ENCODE measurements at regions not wholly inside any gene's neighbourhood (a gene's known extent, or its start where the extent isn't known, plus 50 kb on each side); places are given as distances from the start of the nearest gene placed in this dataset.

- Histone ChIP-seq H3K36me3 (no peaks in the 10 kb centered on the region), H3K4me3 (ENCODE audit: low read depth, low read length) (no peak overlapping the region), H3K9me3 (ENCODE audit: severe bottlenecking) (no peaks in the 10 kb centered on the region), H3K27me3 (ENCODE audit: insufficient read depth, low read depth, severe bottlenecking) (no peaks in the 10 kb centered on the region), H3K27ac (no peak overlapping the region)
- DNase-seq = no peak
- no peak for TF ChIP-seq CTCF (IDR thresholded peaks at IDR 0.05; ENCODE audit: low read depth, low read length)
Observed at GRCh38 chr16:86241681-86242080, 268.6 kb upstream of the FOXF1 start.

GRCh38 chr16:86242244-86243122, 267.8 kb upstream of the FOXF1 start:
- H3K27me3 ChIP-seq (ENCODE audit: insufficient read depth, low read depth, severe bottlenecking) = no peaks in the 10 kb centered on the region
- no peak for DNase-seq
- no peak overlapping the region for H3K27ac ChIP-seq
- no peak overlapping the region for H3K4me3 ChIP-seq (ENCODE audit: low read depth, low read length)
- no peaks in the 10 kb centered on the region for H3K9me3 ChIP-seq (ENCODE audit: severe bottlenecking)
- H3K36me3 ChIP-seq = no peaks in the 10 kb centered on the region
- TF ChIP-seq CTCF (IDR thresholded peaks at IDR 0.05; ENCODE audit: low read depth, low read length) = no peak

GRCh38 chr16:86243123-86243473, 267.2 kb upstream of the FOXF1 start:
- H3K9me3 ChIP-seq (ENCODE audit: severe bottlenecking) = no peaks in the 10 kb centered on the region
- TF ChIP-seq CTCF (IDR thresholded peaks at IDR 0.05; ENCODE audit: low read depth, low read length) = no peak
- no peak overlapping the region for H3K27ac ChIP-seq
- no peak overlapping the region for H3K4me3 ChIP-seq (ENCODE audit: low read depth, low read length)
- no peaks in the 10 kb centered on the region for H3K27me3 ChIP-seq (ENCODE audit: insufficient read depth, low read depth, severe bottlenecking)
- H3K36me3 ChIP-seq = no peaks in the 10 kb centered on the region
- DNase-seq = no peak

GRCh38 chr16:86243571-86244154, 266.7 kb upstream of the FOXF1 start:
- no peak for TF ChIP-seq CTCF (IDR thresholded peaks at IDR 0.05; ENCODE audit: low read depth, low read length)
- no peak overlapping the region for H3K27ac ChIP-seq
- H3K4me3 ChIP-seq (ENCODE audit: low read depth, low read length) = no peak overlapping the region
- H3K9me3 ChIP-seq (ENCODE audit: severe bottlenecking) = no peaks in the 10 kb centered on the region
- no peaks in the 10 kb centered on the region for H3K36me3 ChIP-seq
- no peak for DNase-seq
- H3K27me3 ChIP-seq (ENCODE audit: insufficient read depth, low read depth, severe bottlenecking) = no peaks in the 10 kb centered on the region

- H3K27ac ChIP-seq = no peak overlapping the region
- H3K4me3 ChIP-seq (ENCODE audit: low read depth, low read length) = no peak overlapping the region
- H3K9me3 ChIP-seq (ENCODE audit: severe bottlenecking) = no peaks in the 10 kb centered on the region
- TF ChIP-seq CTCF (IDR thresholded peaks at IDR 0.05; ENCODE audit: low read depth, low read length) = no peak
- DNase-seq = no peak
- H3K27me3 ChIP-seq (ENCODE audit: insufficient read depth, low read depth, severe bottlenecking) = no peaks in the 10 kb centered on the region
- no peaks in the 10 kb centered on the region for H3K36me3 ChIP-seq
Observed at GRCh38 chr16:86244158-86244557, 266.2 kb upstream of the FOXF1 start.
